ENCODE measurements at regions not wholly inside any gene's neighbourhood (a gene's known extent, or its start where the extent isn't known, plus 50 kb on each side); places are given as distances from the start of the nearest gene placed in this dataset.

DNA sequence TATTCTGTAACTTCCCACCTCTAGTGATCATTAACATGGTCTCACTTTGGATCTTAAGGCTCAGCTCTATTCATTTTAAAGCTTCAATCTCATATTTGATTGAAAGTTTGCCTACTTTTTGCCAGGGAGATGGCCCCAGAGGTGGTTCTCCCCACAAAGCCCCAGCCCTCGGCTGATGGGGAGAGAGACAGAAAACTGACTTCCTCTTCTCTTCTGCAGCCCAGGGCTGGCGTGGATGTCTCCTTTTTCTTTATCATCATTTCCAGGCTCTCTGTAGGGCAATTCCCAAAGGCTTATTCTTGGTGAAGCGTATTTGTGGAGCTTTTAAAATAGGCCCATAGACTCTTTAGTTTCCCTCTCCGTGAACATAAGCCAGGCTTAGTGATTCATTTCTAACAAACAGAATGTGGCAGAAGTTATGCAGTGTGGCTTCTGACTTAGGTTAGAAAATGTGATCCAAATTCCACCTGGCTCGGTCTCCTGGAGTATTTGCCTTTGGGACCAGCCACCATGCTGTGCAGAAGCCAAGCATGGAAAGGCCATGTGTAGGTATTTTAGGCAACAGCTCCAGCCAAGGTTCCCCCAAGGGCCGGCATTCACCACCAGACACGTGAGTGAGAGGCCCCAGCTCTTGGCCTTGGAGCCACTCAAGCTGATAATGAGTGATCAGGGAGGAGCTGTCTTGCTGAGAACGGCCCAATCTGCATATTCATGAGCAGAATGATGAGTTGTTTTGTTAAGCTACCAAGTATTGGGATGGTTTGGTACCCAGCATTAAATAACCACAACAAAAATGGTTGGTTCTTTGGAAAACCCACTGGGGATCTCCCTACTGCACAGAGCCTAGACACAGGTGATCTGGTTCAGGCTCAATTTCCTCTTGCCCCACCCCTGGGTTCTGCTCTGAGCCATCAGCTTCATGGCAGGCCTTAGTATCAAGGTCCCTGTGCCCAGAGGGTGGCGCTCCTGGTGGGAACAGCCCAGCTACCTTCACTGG, 353.2 kb upstream of the PROK2 start:
- Histone ChIP-seq H4K20me1 (no peaks in the 10 kb centered on the region), H3K27ac (no peak overlapping the region), H3K9me3 (replicated peaks in 1 of 11) (peaks cover 0 to 21% (median 0%) of the 10 kb centered on the region in 11 experiments; a peak in 9 of 22 replicates), H3K4me2 (peak overlapping the region in 7 of 11 experiments; percentile 4 to 38 (median 24); a peak in 6 of 22 replicates), H3K36me3 (no peaks in the 10 kb centered on the region), H3K4me3 (no peak overlapping the region), H3K27me3 (no peaks in the 10 kb centered on the region), H3K4me1 (peaks cover 0 to 22% (median 7%) of the 10 kb centered on the region in 10 experiments; a peak in 9 of 20 replicates), H3K9ac (no peak overlapping the region)
- no peak for TF ChIP-seq Cebpa-rat (IDR thresholded peaks at IDR 0.05)

DNA sequence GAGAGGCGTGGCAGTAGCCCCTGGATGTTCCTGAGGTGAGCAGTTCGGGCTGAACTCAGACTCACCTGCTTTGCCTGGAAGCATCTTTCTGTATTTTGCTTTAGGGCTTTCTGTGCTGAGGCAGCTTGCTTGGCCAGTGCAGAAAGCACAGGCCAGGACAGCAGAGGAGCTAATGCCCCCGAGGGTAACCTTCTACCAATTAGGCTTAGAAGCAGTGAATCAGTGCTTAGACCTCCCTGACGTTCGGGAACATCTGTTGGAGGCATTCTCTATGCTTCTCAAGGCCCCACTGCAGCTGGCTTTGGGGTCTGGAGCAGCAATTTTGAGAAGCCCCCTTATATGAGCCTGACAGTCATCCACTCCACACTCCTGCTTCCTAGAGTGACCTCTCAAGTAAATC, 350.7 kb upstream of the PROK2 start:
- H3K27me3 ChIP-seq, result no peaks in the 10 kb centered on the region
- H3K36me3 ChIP-seq, result no peaks in the 10 kb centered on the region
- no peak overlapping the region for H3K9ac ChIP-seq
- H4K20me1 ChIP-seq, result no peaks in the 10 kb centered on the region
- H3K9me3 ChIP-seq (replicated peaks in 1 of 11), result peaks cover 0 to 11% (median under 1%) of the 10 kb centered on the region in 11 experiments; a peak in 10 of 22 replicates
- no peak overlapping the region for H3K4me2 ChIP-seq
- TF ChIP-seq Cebpa-rat (IDR thresholded peaks at IDR 0.05), result no peak
- H3K4me3 ChIP-seq, result no peak overlapping the region
- H3K4me1 ChIP-seq, result peaks cover 0 to 11% (median 0%) of the 10 kb centered on the region in 10 experiments; a peak in 4 of 20 replicates
- H3K27ac ChIP-seq, result no peak overlapping the region

DNA sequence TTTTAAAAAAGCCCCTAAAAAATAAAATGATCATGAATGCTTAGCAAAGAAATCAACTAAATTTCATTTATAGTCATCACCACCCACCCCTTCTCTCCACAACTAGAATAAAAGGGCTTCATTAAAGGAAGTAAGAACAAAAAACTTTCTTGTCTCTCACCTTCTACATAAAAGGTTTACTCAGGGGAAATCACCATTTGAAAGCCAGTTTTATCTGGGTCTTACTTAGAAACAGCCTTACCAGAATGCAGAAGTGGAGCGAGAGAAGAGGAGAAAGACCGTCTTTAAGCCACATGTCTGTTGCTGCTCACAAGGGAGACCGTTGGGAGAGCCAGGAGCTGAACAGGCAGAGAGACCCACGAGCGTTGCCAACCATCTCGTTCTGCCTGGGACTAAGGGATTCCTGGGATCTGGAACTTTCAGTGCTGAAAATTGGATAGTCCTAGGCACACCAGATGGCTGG, 350.1 kb upstream of the PROK2 start:
- no peak overlapping the region for H3K9ac ChIP-seq
- no peaks in the 10 kb centered on the region for H4K20me1 ChIP-seq
- H3K4me3 ChIP-seq, result no peak overlapping the region
- H3K9me3 ChIP-seq (replicated peaks in 1 of 11), result peaks cover 0 to 6% (median 2%) of the 10 kb centered on the region in 11 experiments; a peak in 4 of 22 replicates
- H3K4me2 ChIP-seq, result no peak overlapping the region
- TF ChIP-seq Cebpa-rat (IDR thresholded peaks at IDR 0.05), result no peak
- no peaks in the 10 kb centered on the region for H3K36me3 ChIP-seq
- peaks cover 0 to 11% (median 0%) of the 10 kb centered on the region in 10 experiments; a peak in 4 of 20 replicates for H3K4me1 ChIP-seq
- no peak overlapping the region for H3K27ac ChIP-seq
- no peaks in the 10 kb centered on the region for H3K27me3 ChIP-seq

DNA sequence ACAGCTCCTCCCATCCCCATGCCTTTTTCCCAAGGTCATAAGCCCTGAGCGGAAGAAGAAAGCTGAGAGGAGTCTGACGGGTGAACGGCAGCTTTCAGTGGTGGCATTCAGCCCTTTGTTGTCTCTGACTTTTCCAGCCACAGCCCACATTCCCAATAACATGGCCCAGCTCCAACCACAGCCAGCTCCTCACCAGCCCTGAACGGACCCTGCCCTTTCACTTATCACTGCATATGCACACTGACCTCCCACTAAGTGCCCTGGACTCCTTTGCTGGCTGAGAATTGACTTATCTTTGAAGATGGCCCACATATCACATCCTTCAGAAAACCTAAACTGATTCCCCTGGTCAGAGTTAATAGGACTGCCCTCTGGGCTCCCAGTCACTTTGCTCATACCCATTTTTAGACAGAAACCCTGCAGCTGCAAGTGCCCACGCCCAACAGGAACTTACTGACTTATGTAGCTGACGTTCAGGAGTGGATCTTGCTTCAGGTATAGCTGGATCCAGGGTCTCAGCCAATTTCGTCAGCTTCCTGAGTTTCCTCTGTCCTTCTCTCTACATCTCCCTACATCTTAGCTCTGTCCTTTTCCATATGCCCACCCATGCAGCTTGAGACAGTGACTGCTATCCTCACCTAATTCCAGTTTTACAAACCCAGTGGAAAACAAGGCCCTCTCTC, 348.5 kb upstream of the PROK2 start:
- Histone ChIP-seq H3K9me3 (replicated peaks in 1 of 11) (peaks cover 0 to 6% (median 0%) of the 10 kb centered on the region in 11 experiments; a peak in 2 of 22 replicates), H3K4me2 (no peak overlapping the region), H3K27ac (no peak overlapping the region), H4K20me1 (no peaks in the 10 kb centered on the region), H3K27me3 (no peaks in the 10 kb centered on the region), H3K4me1 (peaks cover 0 to 10% (median under 1%) of the 10 kb centered on the region in 10 experiments; a peak in 6 of 20 replicates), H3K36me3 (no peaks in the 10 kb centered on the region), H3K9ac (no peak overlapping the region), H3K4me3 (no peak overlapping the region)
- TF ChIP-seq Cebpa-rat (IDR thresholded peaks at IDR 0.05), result no peak

DNA sequence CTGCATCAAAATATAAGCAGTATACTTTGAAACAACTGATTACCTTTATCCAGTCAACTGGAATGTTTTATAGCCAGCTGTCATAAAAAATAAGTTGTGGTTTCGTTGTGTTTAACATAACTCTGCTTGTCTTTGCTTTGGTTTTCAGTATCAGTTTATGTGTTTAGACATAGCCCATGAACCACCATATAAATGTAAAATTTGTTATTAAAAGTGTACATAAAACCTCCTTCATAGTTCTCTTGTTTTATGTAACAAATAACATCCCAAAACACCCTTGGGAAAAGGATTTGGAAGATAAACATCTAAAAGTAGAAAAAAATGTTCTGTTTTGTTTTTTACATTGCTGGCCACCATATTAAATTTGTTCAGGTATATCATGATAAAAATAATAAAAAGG, 347.0 kb upstream of the PROK2 start:
- Histone ChIP-seq H3K4me1 (peaks cover 0 to 17% (median 3%) of the 10 kb centered on the region in 10 experiments; a peak in 7 of 20 replicates), H3K36me3 (no peaks in the 10 kb centered on the region), H4K20me1 (no peaks in the 10 kb centered on the region), H3K4me3 (no peak overlapping the region), H3K27me3 (no peaks in the 10 kb centered on the region), H3K9me3 (replicated peaks in 1 of 11) (peaks cover 0 to 6% (median 0%) of the 10 kb centered on the region in 11 experiments; a peak in 2 of 22 replicates), H3K27ac (no peak overlapping the region), H3K4me2 (no peak overlapping the region), H3K9ac (no peak overlapping the region)
- no peak for TF ChIP-seq Cebpa-rat (IDR thresholded peaks at IDR 0.05)

DNA sequence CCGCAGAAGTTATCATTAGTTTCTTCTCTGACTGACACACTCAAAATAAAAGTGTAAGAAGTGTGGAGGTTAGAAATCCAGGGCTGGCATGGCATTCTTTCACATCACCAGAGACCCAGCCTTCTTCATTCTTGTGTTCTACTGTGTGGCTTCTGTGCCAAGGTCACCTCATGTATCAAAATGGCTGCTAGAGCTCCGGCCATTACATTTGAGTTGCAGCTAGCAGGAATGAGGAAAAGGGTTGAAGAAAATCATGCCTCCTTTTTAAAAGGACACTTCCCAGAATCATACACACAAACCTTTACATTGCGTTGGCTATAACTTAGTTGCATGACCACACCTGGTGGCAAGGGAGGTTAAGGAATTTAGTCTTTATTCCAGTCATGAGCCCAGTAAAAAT, 345.6 kb upstream of the PROK2 start:
- Histone ChIP-seq H3K9ac (no peak overlapping the region), H4K20me1 (no peaks in the 10 kb centered on the region), H3K36me3 (no peaks in the 10 kb centered on the region), H3K27ac (no peak overlapping the region), H3K9me3 (replicated peaks in 1 of 11) (peaks cover 0 to 6% (median 0%) of the 10 kb centered on the region in 11 experiments; a peak in 2 of 22 replicates), H3K27me3 (no peaks in the 10 kb centered on the region), H3K4me3 (no peak overlapping the region), H3K4me1 (peaks cover 0 to 30% (median 3%) of the 10 kb centered on the region in 10 experiments; a peak in 7 of 20 replicates), H3K4me2 (no peak overlapping the region)
- no peak for TF ChIP-seq Cebpa-rat (IDR thresholded peaks at IDR 0.05)

DNA sequence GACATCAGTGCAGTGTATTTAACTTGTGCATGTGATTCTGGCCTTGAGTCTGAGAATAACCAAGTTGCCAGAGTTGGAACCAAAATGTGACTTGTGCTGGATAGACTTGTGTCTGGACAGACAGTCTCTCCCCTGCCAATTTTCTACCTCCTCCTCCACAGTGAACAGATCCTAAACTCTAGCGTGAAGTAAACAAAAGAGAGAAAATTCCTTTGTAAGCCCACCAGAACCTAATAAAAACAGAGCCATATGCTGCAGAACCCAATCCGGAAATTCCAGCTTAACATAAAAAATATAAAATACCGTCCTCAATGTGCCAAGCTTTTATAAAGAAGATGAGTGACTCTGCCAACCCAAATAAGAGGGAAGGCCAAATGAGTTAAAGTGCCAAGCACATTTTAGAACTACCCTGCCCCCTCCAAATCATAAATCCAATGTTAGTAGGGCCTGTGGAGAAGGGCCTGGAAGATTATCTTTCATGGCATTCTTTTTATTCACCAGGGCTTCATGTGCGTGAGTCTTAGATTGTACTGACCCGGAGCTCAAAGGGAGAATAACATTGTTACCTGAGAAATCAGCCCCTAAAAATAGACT, 344.6 kb upstream of the PROK2 start:
- Histone ChIP-seq H3K27ac (no peak overlapping the region), H3K4me2 (no peak overlapping the region), H3K27me3 (no peaks in the 10 kb centered on the region), H3K9ac (no peak overlapping the region), H3K4me1 (peaks cover 0 to 31% (median 3%) of the 10 kb centered on the region in 10 experiments; a peak in 7 of 20 replicates), H3K4me3 (no peak overlapping the region), H3K9me3 (replicated peaks in 1 of 11) (peaks cover 0 to 6% (median 0%) of the 10 kb centered on the region in 11 experiments; a peak in 2 of 22 replicates), H4K20me1 (no peaks in the 10 kb centered on the region), H3K36me3 (no peaks in the 10 kb centered on the region)
- no peak for TF ChIP-seq Cebpa-rat (IDR thresholded peaks at IDR 0.05)

DNA sequence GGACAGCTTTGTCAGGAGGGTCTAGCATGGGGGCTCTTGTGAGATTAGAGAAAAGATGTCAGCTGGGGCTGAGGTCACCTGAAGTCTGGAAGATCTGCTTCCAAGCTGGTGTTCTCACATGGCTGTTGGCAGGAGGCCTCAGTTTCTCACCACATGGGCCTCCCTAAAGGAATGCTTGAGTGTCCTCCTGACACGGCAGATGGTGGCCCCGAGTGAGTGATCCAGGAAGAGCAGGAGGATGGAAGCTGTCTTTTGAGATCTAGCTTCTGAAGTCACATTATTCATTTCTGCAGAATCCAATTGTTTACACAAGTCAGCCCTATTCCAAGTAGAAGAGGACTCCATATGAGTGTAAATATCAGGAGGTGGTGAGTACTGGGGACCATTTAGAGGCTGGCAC, 344.0 kb upstream of the PROK2 start:
- Histone ChIP-seq H3K9me3 (replicated peaks in 1 of 11) (peaks cover 0 to 6% (median 0%) of the 10 kb centered on the region in 11 experiments; a peak in 2 of 22 replicates), H3K36me3 (no peaks in the 10 kb centered on the region), H3K27me3 (no peaks in the 10 kb centered on the region), H3K4me3 (no peak overlapping the region), H3K4me2 (no peak overlapping the region), H3K27ac (no peak overlapping the region), H3K4me1 (peaks cover 0 to 31% (median 3%) of the 10 kb centered on the region in 10 experiments; a peak in 7 of 20 replicates), H4K20me1 (no peaks in the 10 kb centered on the region), H3K9ac (no peak overlapping the region)
- no peak for TF ChIP-seq Cebpa-rat (IDR thresholded peaks at IDR 0.05)

All from BLaER1 treated with 17β-estradiol and CSF1 and Interleukin-3, amounts not matched to agents 10 nM and 100 nM (cell line).